ENCODE measurements at regions not wholly inside any gene's neighbourhood (a gene's known extent, or its start where the extent isn't known, plus 50 kb on each side); places are given as distances from the start of the nearest gene placed in this dataset.

- Mint-ChIP-seq H3K4me1 (peaks cover 4% of the 10 kb centered on the region in 2 experiments; a peak in 3 of 4 replicates), H3K4me3 (no peak overlapping the region), H3K9me3 (peaks cover 5 to 7% of the 10 kb centered on the region in 2 experiments; a peak in 3 of 5 replicates), H3K27ac (no peak overlapping the region), H3K27me3 (ENCODE audit: low read depth) (peaks cover 10% of the 10 kb centered on the region; the same call in 1 of the 2 replicates), H3K36me3 (ENCODE audit: insufficient read depth in 1 of 3, low read depth in 3 of 3) (no peaks in the 10 kb centered on the region; a peak in 1 of 7 replicates)
- H3T11ph ChIP-seq (ENCODE audit: low read length) = no peak overlapping the region
- no peak overlapping the region for H4K8ac ChIP-seq (replicated peaks; ENCODE audit: insufficient read length, low read depth, low read length)
- no peaks in the 10 kb centered on the region for H3K79me2 ChIP-seq (ENCODE audit: insufficient read depth, low read length)
- no peak overlapping the region for H4K5ac ChIP-seq (ENCODE audit: insufficient read length, low read depth, low read length)
- H2BK5ac ChIP-seq (ENCODE audit: insufficient read length, low read length) = no peak overlapping the region
- H3K14ac ChIP-seq (ENCODE audit: insufficient read depth, low read length) = no peak overlapping the region
- no peak overlapping the region for H3K9ac ChIP-seq (ENCODE audit: extremely low read depth, insufficient read length, low read length)
- no peak overlapping the region for H3K56ac ChIP-seq (ENCODE audit: insufficient read length, low read depth, low read length)
- H2BK120ac ChIP-seq (ENCODE audit: low read depth, low read length, poor library complexity, severe bottlenecking) = no peak overlapping the region
- no peak overlapping the region for H4K91ac ChIP-seq (ENCODE audit: insufficient read length, low read depth, low read length)
- no peak overlapping the region for H2AK5ac ChIP-seq (ENCODE audit: insufficient read length, low read length)
- no peak overlapping the region for H2BK15ac ChIP-seq (ENCODE audit: low read depth, low read length)
- H3K4ac ChIP-seq (ENCODE audit: low read depth, low read length) = no peak overlapping the region
- no peak overlapping the region for H3K27ac ChIP-seq (ENCODE audit: insufficient read length, low read depth, low read length)
- H3K4me1 ChIP-seq (ENCODE audit: insufficient read depth, low read length) = no peaks in the 10 kb centered on the region
- H3K4me2 ChIP-seq (ENCODE audit: insufficient read depth, insufficient read length, low read length) = no peak overlapping the region
- no peak overlapping the region for H2BK20ac ChIP-seq (ENCODE audit: low read depth, low read length, poor library complexity, severe bottlenecking)
- no peaks in the 10 kb centered on the region for H3K27me3 ChIP-seq (ENCODE audit: insufficient read depth, low read length)
- no peaks in the 10 kb centered on the region for H3K23me2 ChIP-seq (ENCODE audit: insufficient read length, low read depth, low read length, poor library complexity, severe bottlenecking)
- no CpG with 5 or more reads among the region's 1 CpG for WGBS (ENCODE audit: extremely low coverage, insufficient read length, low lambda C conversion rate)
- H3K79me1 ChIP-seq (ENCODE audit: insufficient read depth, low read depth, low read length, poor library complexity, severe bottlenecking) = no peaks in the 10 kb centered on the region
- no peak for TF ChIP-seq CTCF (conservative IDR thresholded peaks at IDR 0.05)
- no peak overlapping the region for H2AFZ ChIP-seq (ENCODE audit: low read length)
- no peaks in the 10 kb centered on the region for H3K9me3 ChIP-seq (ENCODE audit: control insufficient read depth, low read depth, low read length)
- no peaks in the 10 kb centered on the region for H4K20me1 ChIP-seq (ENCODE audit: control insufficient read depth, insufficient read depth, insufficient read length)
- no peak overlapping the region for H3K23ac ChIP-seq (ENCODE audit: insufficient read length, low read depth, low read length)
- no peak overlapping the region for H3K18ac ChIP-seq (ENCODE audit: insufficient read length, low read depth, low read length)
- H2BK12ac ChIP-seq (ENCODE audit: insufficient read length, low read depth, low read length) = no peak overlapping the region
- no peak for DNase-seq
These were observed 211.2 kb downstream of the TFAP2A start for GRCh38 chr6:10203651-10204050.

All from H9 (cell line).